ENCODE measurements at regions not wholly inside any gene's neighbourhood (a gene's known extent, or its start where the extent isn't known, plus 50 kb on each side); places are given as distances from the start of the nearest gene placed in this dataset.

DNA sequence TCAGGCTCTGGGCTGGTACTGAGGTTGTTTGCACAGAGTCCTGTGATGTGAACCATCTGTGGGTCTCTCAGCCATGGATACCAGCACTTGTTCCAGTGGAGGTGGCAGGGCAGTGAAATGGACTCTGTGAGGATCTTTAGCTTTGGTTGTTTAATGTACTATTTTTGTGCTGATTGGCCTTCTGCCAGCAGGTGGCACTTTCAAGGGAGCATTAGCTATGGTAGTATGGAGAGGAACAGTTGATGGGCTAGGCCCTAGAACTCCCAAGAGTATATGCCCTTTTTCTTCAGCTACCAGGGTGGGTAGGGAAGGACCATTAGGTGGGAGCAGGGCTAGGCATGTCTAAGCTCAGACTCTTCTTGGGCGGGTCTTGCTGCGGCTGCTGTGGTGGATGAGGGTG is 257.0 kb upstream of the GYPC start:
- Histone ChIP-seq H3K27ac (ENCODE audit: low read depth, low read length) (no peak overlapping the region), H3K9ac (ENCODE audit: extremely low read depth, low read length, poor library complexity, severe bottlenecking) (no peak overlapping the region), H3K27me3 (ENCODE audit: control insufficient read depth, insufficient read depth, low read length, poor library complexity, severe bottlenecking) (no peaks in the 10 kb centered on the region), H3K4me3 (ENCODE audit: low read length) (no peak overlapping the region), H3K4me1 (ENCODE audit: control insufficient read depth, insufficient read depth, low read length) (no peaks in the 10 kb centered on the region), H3K36me3 (ENCODE audit: control insufficient read depth, insufficient read depth, low read length) (no peaks in the 10 kb centered on the region), H3K9me3 (ENCODE audit: control insufficient read depth, low read length) (peaks cover 7% of the 10 kb centered on the region)
- 100% methylated on average over 1 to 2 of the region's 2 CpGs for WGBS, 2 experiments (ENCODE audit: insufficient coverage in 1 of 2, insufficient read length in 1 of 2)
- Mint-ChIP-seq H3K4me3 (no peak overlapping the region), H3K4me1 (no peaks in the 10 kb centered on the region), H3K9me3 (peaks cover 4% of the 10 kb centered on the region), H3K27me3 (ENCODE audit: insufficient read depth) (peaks cover 3% of the 10 kb centered on the region), H3K36me3 (ENCODE audit: low read depth) (no peaks in the 10 kb centered on the region), H3K27ac (no peak overlapping the region)
- DNase-seq: peak; percentile 69
- TF ChIP-seq, protein P1, sequence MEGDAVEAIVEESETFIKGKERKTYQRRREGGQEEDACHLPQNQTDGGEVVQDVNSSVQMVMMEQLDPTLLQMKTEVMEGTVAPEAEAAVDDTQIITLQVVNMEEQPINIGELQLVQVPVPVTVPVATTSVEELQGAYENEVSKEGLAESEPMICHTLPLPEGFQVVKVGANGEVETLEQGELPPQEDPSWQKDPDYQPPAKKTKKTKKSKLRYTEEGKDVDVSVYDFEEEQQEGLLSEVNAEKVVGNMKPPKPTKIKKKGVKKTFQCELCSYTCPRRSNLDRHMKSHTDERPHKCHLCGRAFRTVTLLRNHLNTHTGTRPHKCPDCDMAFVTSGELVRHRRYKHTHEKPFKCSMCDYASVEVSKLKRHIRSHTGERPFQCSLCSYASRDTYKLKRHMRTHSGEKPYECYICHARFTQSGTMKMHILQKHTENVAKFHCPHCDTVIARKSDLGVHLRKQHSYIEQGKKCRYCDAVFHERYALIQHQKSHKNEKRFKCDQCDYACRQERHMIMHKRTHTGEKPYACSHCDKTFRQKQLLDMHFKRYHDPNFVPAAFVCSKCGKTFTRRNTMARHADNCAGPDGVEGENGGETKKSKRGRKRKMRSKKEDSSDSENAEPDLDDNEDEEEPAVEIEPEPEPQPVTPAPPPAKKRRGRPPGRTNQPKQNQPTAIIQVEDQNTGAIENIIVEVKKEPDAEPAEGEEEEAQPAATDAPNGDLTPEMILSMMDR (conservative IDR thresholded peaks at IDR 0.05): peak; percentile 65

DNA sequence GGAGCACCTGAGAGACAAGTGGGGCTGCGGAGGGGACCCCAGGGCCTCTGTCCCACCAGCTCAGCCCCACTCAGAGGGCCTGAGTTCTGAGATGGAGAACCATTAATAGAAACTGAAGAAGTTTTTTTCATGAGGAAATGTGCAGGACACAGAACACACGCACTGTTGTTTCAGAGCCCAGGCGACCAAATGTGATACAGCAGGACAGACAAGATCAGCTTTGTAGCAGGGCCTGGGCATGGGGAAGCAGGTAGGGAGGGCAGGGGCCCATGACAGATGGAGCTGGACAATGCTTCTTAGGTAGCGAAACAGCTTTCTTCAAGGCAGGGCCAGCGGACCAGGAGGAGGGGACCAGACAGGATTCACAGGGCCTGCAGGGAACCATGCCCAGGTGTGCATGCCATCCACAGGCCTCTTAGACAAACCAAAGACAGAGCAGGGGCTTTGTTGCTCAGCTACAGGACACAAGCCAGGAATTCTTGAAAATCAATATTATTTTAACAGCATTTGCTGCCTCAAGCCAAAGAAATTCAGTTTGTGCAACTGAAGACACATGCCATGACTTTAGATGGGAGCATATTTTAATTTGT is 252.8 kb upstream of the GYPC start:
- no peak overlapping the region for H3K27ac Mint-ChIP-seq
- Histone ChIP-seq H3K4me3 (ENCODE audit: low read length) (no peak overlapping the region), H3K9ac (ENCODE audit: extremely low read depth, low read length, poor library complexity, severe bottlenecking) (no peak overlapping the region), H3K4me1 (ENCODE audit: control insufficient read depth, insufficient read depth, low read length) (no peaks in the 10 kb centered on the region), H3K9me3 (ENCODE audit: control insufficient read depth, low read length) (no peaks in the 10 kb centered on the region), H3K27me3 (ENCODE audit: control insufficient read depth, insufficient read depth, low read length, poor library complexity, severe bottlenecking) (no peaks in the 10 kb centered on the region), H3K27ac (ENCODE audit: low read depth, low read length) (no peak overlapping the region), H3K36me3 (ENCODE audit: control insufficient read depth, insufficient read depth, low read length) (no peaks in the 10 kb centered on the region)
- no peaks in the 10 kb centered on the region for H3K27me3 Mint-ChIP-seq (ENCODE audit: insufficient read depth)
- no peaks in the 10 kb centered on the region for H3K9me3 Mint-ChIP-seq
- no peaks in the 10 kb centered on the region for H3K36me3 Mint-ChIP-seq (ENCODE audit: low read depth)
- DNase-seq: no peak
- WGBS, 2 experiments (ENCODE audit: insufficient coverage in 1 of 2, insufficient read length in 1 of 2): 94 to 95% methylated on average over 4 to 5 of the region's 5 CpGs
- TF ChIP-seq, protein P1 (conservative IDR thresholded peaks at IDR 0.05): no peak
- H3K4me1 Mint-ChIP-seq: no peaks in the 10 kb centered on the region
- no peak overlapping the region for H3K4me3 Mint-ChIP-seq

DNA sequence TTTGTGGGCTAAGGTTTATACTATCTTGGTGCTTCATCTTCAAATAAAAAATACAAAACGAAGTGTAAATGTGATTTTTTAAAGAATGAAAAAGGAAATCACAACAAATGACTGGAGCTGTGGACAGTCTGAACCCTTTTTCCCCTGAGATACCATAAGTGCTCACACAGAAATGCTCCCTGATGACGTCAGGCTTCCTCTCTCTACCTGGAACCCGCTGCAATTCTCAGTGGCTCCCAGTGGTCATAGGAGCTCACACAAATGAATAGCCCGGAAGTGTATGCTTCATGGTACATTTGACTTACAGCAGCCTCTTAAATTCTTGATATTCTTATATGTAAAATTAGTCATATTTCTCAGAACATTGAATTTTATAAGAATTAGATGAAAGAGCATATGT is 249.7 kb upstream of the GYPC start:
- H3K27me3 Mint-ChIP-seq (ENCODE audit: insufficient read depth): no peaks in the 10 kb centered on the region
- WGBS, 2 experiments (ENCODE audit: insufficient coverage in 1 of 2, insufficient read length in 1 of 2): 85 to 92% methylated on average over 2 to 4 of the region's 4 CpGs

More for the DNA sequence above, 249.7 kb upstream of the GYPC start:
- H3K4me1 Mint-ChIP-seq: no peaks in the 10 kb centered on the region
- Histone ChIP-seq H3K27me3 (ENCODE audit: control insufficient read depth, insufficient read depth, low read length, poor library complexity, severe bottlenecking) (no peaks in the 10 kb centered on the region), H3K4me3 (ENCODE audit: low read length) (no peak overlapping the region), H3K4me1 (ENCODE audit: control insufficient read depth, insufficient read depth, low read length) (no peaks in the 10 kb centered on the region), H3K36me3 (ENCODE audit: control insufficient read depth, insufficient read depth, low read length) (no peaks in the 10 kb centered on the region), H3K27ac (ENCODE audit: low read depth, low read length) (no peak overlapping the region), H3K9ac (ENCODE audit: extremely low read depth, low read length, poor library complexity, severe bottlenecking) (no peak overlapping the region), H3K9me3 (ENCODE audit: control insufficient read depth, low read length) (no peaks in the 10 kb centered on the region)
- no peaks in the 10 kb centered on the region for H3K9me3 Mint-ChIP-seq
- TF ChIP-seq, protein P1 (conservative IDR thresholded peaks at IDR 0.05): no peak
- H3K36me3 Mint-ChIP-seq (ENCODE audit: low read depth): no peaks in the 10 kb centered on the region
- H3K4me3 Mint-ChIP-seq: no peak overlapping the region
- no peak overlapping the region for H3K27ac Mint-ChIP-seq
- no peak for DNase-seq
